Brain pericyte (primary cell): ENCODE measurements at regions not wholly inside any gene's neighbourhood (a gene's known extent, or its start where the extent isn't known, plus 50 kb on each side); places are given as distances from the start of the nearest gene placed in this dataset.
A peak's percentile ranks its signal among the peaks of the same experiment; 100 is the strongest.

Source experiments
- DNase-seq: peaks from one replicate; pipeline ENCODE4 v3.0.0-alpha.2; 2012; ENCODE audit warnings: low read depth, low spot score

DNA sequence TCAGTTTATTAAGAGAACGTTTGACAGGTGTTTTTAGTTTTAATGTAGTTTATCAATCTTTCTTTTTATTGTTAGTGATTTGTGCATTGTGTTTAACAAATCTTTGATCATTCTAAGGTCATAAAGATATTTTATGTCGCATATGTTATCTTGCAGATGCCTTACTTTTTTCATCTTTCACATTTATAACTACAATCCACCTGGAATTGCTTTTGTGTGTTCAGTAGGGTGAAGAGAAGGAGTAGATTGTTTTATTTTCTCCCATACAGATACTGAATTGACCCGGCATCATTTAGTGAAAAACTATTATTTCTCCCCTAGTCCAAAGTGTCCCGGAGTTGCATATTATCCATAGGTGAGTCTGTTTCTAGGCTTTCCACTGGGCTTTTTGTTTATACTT, 179.4 kb upstream of the RGMB start:
- no peak for DNase-seq

DNA sequence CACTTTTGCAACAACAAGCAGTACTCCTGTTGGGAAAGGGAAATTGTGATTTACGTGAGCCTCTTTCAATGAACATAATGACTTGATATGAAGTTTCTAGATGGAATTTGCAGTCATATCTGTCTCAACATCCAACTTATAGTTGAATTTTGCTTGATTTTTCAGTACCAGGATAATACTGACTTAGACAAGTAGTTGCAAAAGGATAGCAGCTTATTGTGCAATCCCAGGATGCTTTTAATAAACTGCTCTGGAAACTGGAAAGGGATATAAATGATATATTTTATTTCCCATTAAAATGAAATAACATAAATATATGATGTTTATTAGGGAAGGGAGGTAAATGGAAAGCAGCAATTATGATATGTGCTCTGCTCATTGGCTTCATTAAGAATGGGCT, 174.4 kb upstream of the RGMB start:
- no peak for DNase-seq

GRCh38 chr5:98602534-98603112, 170.8 kb upstream of the RGMB start:
- no peak for DNase-seq

DNA sequence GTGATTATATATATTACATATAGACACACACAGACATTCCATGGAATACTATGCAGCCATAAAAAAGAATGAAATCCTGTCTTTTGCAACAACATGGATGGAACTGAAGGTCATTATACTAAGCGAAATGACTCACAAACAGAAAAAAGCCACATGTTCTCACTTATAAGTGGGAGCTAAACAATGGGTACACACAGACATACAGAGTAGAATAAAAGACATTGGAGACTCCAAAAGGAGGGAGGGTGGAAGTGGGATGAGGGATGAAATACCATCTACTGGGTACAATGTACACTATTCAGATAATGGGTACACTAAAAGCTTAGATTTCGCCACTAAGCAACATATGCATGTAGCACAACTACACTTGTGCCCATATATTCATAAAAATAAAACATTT, 170.0 kb upstream of the RGMB start:
- DNase-seq = no peak

- no peak for DNase-seq
These were observed 169.2 kb upstream of the RGMB start for GRCh38 chr5:98604301-98604700.

DNA sequence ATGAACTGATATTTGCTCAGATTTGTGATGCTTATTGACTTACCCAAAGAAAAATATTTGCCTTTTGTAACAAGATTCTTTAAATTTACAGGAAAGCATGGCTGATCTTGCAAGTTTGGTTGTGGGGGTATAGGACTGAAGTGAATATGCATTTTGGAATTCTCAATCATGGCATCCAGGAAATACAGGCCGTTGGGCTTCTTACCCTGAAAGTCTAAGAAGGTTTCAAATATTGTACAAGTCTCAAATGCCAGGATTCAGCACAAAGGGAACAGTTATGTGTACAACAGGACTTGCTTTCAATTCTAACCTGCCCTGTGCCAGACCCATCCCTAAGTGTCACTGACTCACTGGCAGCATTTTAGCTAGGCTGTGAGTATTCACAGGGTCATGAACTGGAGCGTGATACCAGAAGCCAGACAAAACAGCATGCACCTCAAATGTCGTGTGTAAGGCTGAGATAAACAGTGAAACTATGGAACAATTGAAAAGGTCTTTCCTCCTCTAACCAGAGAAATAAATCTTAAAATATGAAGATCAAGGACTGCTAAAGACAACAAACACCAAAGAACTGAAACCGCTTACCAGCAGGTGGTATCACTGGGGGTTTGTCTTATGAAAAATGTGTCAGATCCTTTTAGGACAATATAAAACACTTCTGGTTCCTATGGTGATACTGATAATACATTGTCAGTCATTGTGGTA, 168.6 kb upstream of the RGMB start:
- DNase-seq = peak; percentile 80

- no peak for DNase-seq
These were observed 168.0 kb upstream of the RGMB start for GRCh38 chr5:98605426-98605825.

DNA sequence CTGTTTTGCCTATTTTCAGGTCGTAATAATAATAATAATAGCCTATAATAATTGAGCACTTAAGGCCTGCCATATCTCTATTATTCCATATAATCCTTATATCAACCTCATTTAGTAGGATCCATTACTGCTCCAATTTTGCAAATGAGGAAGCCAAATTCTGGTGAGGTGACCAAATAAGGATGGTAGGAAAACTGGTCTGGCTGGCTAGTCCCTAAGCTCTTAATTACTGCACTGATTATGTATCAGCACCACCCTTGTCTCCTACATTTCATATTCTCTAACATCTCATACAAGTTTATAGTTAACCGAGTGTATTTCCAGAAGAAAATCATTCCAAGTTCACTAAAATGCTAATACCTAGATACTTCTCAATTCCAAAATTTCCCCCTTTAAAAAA, 166.5 kb upstream of the RGMB start:
- no peak for DNase-seq

DNA sequence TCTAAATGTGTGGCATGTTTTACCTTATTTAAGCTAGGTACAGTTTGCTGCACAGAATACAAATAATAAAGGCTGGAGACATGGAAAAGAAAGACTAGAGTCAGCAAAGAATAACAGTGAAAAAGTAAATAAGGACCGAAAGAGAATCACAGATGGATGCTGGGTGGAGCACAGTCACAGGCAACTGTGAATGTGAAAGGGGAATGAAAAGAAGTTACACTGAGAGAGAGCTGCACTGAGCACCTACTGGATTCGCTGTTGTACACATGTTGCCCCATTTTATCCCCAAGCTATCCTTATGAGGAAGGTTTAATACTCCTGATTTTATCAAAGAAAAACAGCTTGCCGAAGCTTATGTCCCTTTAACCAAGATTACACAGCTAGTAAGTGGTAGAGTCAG, 165.4 kb upstream of the RGMB start:
- no peak for DNase-seq

- no peak for DNase-seq
These were observed 159.1 kb upstream of the RGMB start for GRCh38 chr5:98614341-98614740.

- DNase-seq = no peak
These were observed 151.6 kb upstream of the RGMB start for GRCh38 chr5:98621821-98622220.

GRCh38 chr5:98624145-98624880, 149.2 kb upstream of the RGMB start:
- DNase-seq = no peak

- no peak for DNase-seq
These were observed 146.3 kb upstream of the RGMB start for GRCh38 chr5:98627121-98627520.

DNA sequence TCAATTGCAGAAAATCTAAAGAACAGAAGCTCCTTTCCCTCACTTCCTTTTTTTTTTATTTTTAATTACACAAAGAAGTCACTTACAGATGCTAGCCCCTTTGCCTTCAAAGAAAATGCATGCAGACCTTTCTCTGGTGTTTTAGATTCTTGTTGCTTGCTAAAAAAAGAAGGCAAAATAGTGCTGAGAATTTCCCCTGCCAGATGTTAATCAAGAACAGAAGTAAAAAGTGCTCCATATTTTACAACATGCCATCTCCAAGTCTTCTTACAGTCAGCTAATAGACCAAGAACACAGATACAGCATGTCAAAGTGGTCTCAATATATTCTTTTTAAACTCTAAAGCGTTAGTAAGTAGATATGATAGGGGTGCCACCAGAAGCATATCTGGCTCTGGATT, 142.8 kb upstream of the RGMB start:
- DNase-seq = no peak

GRCh38 chr5:98631311-98632054, 142.0 kb upstream of the RGMB start:
- no peak for DNase-seq

DNA sequence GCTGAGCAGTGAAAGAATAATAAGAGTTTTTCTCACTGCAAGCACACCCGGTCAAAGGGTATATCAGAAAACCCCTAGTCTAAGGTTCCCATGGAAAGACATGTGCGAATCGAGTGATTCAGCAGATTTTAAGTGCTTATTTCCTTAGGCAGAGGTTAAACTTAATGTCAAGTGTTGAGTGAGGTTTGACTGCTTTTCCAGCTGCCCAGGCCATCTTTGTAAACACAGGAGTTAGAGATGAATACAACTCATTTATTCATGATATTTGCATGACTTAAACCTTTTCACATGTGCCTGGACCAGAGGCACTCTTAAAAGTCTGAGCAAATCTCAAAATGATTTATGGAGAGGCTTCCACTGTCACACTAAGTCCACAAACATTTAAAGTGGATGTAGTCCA, 137.8 kb upstream of the RGMB start:
- peak; percentile 90 for DNase-seq

DNA sequence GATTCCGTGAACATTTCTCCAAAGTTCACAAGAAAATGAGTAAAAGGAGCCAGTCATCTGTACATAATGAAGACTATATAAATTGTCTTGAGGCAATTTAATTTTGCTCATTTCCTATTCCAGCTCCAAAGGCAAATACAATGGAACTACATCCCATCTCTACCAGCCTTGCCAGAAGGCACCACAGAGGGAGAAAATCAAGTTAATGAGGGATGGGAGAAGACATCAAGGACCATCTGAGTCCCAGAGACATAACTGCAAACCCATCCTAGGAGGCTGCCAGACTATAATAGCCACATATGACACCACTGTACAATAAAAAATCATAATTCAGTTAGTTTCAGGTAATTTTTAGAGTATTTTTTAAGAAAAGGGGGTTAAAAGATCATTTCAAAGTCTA, 136.3 kb upstream of the RGMB start:
- no peak for DNase-seq

DNA sequence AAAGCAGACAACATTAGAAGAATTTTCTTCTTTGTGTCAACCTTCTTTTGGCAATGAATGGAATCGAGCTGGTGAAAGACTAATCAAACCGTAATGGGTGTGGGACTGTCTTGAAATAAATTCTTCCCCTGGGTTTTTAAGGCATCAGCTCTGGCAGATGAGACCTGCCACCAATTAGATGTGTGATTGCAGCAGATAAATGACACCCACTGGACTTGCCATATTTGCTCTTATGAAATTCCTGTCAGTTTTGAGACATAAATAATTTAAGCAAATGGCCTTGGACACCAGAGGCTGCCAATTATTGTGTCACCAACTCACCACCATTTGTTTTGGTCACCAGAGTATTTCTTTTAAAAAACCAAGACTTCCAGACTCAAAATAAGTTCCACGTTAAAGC, 135.9 kb upstream of the RGMB start:
- DNase-seq = no peak

DNA sequence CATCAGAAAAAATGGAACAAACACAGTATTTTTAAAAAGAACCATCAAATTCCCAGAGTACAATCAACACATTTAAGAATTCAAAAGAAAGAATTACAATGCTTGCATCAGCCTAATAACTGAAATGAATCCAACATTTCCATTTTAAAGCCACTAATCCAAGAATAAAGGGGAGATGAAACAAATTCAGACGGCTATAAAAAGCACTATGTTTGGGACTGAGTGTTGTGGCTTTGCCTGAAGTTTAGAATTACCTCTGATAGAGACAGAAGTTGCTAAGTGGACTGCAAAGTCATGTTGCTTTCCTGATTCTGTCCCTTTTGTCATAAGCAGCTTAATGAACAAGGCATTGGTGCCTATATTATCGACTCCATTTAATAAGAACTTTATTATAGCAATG, 135.4 kb upstream of the RGMB start:
- DNase-seq = no peak

- no peak for DNase-seq
These were observed 134.8 kb upstream of the RGMB start for GRCh38 chr5:98638701-98639100.

DNA sequence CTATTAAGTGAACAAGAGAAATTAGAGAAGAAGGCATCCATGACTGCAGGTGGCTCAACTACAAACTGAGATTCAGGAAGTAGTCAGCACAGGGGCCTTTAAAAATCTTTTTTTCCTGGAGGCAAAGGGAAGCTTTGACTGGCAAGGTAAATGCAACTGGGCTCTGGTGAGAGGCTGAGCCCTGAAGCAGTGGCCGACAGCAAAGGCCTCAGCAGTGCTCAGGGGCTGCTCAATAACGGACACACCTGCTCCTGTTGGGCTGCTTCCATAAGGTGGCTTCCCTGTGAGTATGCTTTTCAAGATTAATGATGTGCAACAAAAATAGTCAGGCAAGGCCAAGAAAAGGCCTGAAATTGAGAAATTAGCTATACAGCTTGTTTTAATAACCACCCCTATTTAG, 134.2 kb upstream of the RGMB start:
- DNase-seq = no peak

DNA sequence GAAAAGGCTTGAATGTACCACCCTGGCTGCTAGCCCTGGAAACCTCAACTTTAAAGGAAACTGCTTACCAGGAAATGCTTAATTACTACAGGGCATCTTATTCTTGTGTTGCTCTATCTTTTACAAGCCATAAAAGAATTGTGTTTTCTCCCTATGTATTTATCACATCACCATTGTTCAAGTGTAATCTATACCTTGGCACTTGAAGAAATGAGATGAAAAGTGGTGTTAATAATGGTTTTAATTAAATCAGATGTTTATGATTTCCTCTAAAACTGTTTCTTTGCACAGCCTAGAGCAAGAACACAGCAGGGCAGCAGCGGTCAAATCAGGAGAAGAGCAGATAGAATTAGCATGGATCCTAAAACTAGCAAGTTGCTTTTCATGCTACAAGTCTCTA, 131.8 kb upstream of the RGMB start:
- no peak for DNase-seq
